Fibroblast of lung (primary cell): ENCODE measurements at regions not wholly inside any gene's neighbourhood (a gene's known extent, or its start where the extent isn't known, plus 50 kb on each side); places are given as distances from the start of the nearest gene placed in this dataset.

Experiments
- DNase-seq, 2 donors: peaks; one replicate each; pipeline versions ENCODE4 v3.0.0 to v3.0.0-alpha.2; 2010; ENCODE audit warnings: low read depth in 2 of 2
- H2AFZ ChIP-seq: 2 replicates; pipeline ENCODE4 v1.5.1; 2012; ENCODE audit warnings: low read length, control low read depth, inconsistent platforms
- H3K27ac ChIP-seq: 2 replicates; pipeline ENCODE4 v1.5.1; 2011; ENCODE audit warnings: low read length, control low read depth; ENCODE audit not compliant: insufficient read depth
- H3K27me3 ChIP-seq: 2 replicates; pipeline ENCODE4 v1.5.1; 2011; ENCODE audit warnings: mild to moderate bottlenecking, low read length; ENCODE audit not compliant: control insufficient read depth, insufficient read depth
- H3K36me3 ChIP-seq: 2 replicates; pipeline ENCODE4 v1.5.1; 2011; ENCODE audit warnings: low read length; ENCODE audit not compliant: control insufficient read depth, insufficient read depth
- H3K4me1 ChIP-seq: 2 replicates; pipeline ENCODE4 v1.5.1; 2011; ENCODE audit warnings: low read length; ENCODE audit not compliant: control insufficient read depth, insufficient read depth; ENCODE audit errors: extremely low read depth
- H3K4me2 ChIP-seq: 2 replicates; pipeline ENCODE4 v1.5.1; 2011; ENCODE audit warnings: low read length, control low read depth; ENCODE audit not compliant: insufficient read depth; ENCODE audit errors: extremely low read depth
- H3K4me3 ChIP-seq, 4 experiments: fragments of 200-600 bp in 1 of 4; sonication (generic) in 1 of 4; replicated peaks in 1 of 4; 2 replicates each; pipeline ENCODE4 v1.5.1; 2011 to 2016; ENCODE audit warnings: low read length in 4 of 4, low read depth in 3 of 4, mild to moderate bottlenecking in 3 of 4, control low read depth in 2 of 4, inconsistent platforms in 1 of 4, mixed read lengths in 1 of 4; ENCODE audit not compliant: insufficient read depth in 1 of 4; ENCODE audit errors: control extremely low read depth in 1 of 4
- H3K79me2 ChIP-seq: 2 replicates; pipeline ENCODE4 v1.5.1; 2012; ENCODE audit warnings: mild to moderate bottlenecking, low read length, inconsistent platforms; ENCODE audit not compliant: control insufficient read depth, insufficient read depth
- H3K9ac ChIP-seq: 2 replicates; pipeline ENCODE4 v1.5.1; 2011; ENCODE audit warnings: mild to moderate bottlenecking, low read length, control low read depth; ENCODE audit not compliant: insufficient read depth
- H3K9me3 ChIP-seq: 2 replicates; pipeline ENCODE4 v1.5.1; 2012; ENCODE audit warnings: low read depth, low read length; ENCODE audit not compliant: control insufficient read depth, insufficient read depth
- H4K20me1 ChIP-seq: 2 replicates; pipeline ENCODE4 v1.5.1; 2011; ENCODE audit warnings: low read length; ENCODE audit not compliant: control insufficient read depth, insufficient read depth; ENCODE audit errors: extremely low read depth
- EZH2 ChIP-seq: IDR thresholded peaks from 2 replicates; pipeline ENCODE4 v1.5.1; 2012; ENCODE audit warnings: low read length, control low read depth, mild to moderate bottlenecking; ENCODE audit errors: missing control alignments
- TF ChIP-seq, protein P1 (sequence below), 2 donors: IDR thresholded peaks in 1 of 2; conservative IDR thresholded peaks in 1 of 2; 1 replicate in 1 of 2; 2 replicates in 1 of 2; pipeline ENCODE4 v1.5.1; 2011 to 2012; ENCODE audit warnings: low read length in 2 of 2, control low read depth in 1 of 2, inconsistent platforms in 1 of 2, low read depth in 1 of 2, mild to moderate bottlenecking in 1 of 2

DNA sequence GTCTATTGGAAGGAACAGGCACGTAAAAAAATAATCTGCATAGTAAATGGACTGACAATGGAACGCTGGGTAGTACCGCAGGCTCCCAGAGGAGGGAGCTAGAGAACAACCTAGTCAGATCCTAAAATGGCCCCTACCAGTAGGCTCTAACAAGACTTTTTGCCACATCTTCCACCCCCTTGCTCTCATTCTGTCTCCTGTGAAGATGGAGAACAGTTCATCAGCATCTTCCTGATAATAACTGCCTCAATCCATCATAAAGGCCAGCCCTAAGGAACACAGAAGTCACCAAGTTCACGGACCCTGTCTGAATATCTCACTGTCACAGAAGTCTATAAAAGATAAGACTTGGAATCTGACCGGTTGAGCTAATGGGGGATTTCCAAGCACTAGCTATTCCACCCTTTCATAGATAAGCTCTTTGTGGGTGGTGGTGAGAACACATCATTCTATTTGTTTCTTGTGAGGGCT lies 133.4 kb downstream of the SLC1A3 start:
- peak; percentile 44 to 77 for DNase-seq
- H3K27ac ChIP-seq, result no peak overlapping the region
- no peak overlapping the region for H3K4me3 ChIP-seq
- H3K4me2 ChIP-seq, result no peak overlapping the region
- no peaks in the 10 kb centered on the region for H3K27me3 ChIP-seq
- no peaks in the 10 kb centered on the region for H3K9me3 ChIP-seq
- TF ChIP-seq EZH2, result no peak
- TF ChIP-seq, protein P1, sequence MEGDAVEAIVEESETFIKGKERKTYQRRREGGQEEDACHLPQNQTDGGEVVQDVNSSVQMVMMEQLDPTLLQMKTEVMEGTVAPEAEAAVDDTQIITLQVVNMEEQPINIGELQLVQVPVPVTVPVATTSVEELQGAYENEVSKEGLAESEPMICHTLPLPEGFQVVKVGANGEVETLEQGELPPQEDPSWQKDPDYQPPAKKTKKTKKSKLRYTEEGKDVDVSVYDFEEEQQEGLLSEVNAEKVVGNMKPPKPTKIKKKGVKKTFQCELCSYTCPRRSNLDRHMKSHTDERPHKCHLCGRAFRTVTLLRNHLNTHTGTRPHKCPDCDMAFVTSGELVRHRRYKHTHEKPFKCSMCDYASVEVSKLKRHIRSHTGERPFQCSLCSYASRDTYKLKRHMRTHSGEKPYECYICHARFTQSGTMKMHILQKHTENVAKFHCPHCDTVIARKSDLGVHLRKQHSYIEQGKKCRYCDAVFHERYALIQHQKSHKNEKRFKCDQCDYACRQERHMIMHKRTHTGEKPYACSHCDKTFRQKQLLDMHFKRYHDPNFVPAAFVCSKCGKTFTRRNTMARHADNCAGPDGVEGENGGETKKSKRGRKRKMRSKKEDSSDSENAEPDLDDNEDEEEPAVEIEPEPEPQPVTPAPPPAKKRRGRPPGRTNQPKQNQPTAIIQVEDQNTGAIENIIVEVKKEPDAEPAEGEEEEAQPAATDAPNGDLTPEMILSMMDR (conservative IDR thresholded peaks at IDR 0.05 in 1 of 2, IDR thresholded peaks at IDR 0.05 in 1 of 2; ENCODE audit: low read depth in 1 of 2, low read length in 2 of 2), result peak; percentile 74 to 93
- H4K20me1 ChIP-seq, result no peaks in the 10 kb centered on the region
- H3K36me3 ChIP-seq, result no peaks in the 10 kb centered on the region
- H3K4me1 ChIP-seq, result peaks cover 3% of the 10 kb centered on the region
- no peak overlapping the region for H3K9ac ChIP-seq
- H2AFZ ChIP-seq, result peak overlapping the region; percentile 37
- H3K79me2 ChIP-seq, result no peaks in the 10 kb centered on the region

DNA sequence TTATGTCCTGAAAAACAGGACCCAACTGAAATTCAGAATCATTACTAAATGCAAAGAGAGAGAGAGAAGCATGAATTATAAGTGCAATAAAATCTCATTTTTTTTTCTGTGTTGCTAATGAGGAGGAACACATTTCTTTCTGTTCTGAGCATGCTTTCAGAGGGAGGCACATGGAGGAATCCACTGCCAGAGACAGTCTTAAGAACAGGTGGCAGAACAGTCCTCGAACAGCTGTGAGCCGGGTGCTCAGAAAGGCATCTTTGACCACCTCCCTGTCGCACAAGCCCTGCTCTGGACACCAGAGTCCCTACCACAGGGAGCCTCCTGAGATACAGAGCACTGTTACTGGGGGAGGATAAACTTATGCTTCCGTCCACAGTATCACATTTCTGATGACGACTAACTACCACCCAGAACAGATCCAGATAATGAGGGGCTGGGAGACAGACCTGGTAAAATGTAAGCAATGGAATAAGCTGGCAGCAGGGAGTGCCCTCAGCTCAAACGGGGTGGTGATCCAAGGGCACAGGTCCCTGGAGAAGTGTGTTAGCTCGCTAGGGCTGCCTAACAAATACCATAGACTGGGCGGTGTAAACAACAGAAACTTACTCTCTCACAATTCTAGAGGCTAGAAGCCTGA lies 134.0 kb downstream of the SLC1A3 start:
- peak; percentile 53 to 69 for DNase-seq
- TF ChIP-seq, protein P1 (conservative IDR thresholded peaks at IDR 0.05 in 1 of 2, IDR thresholded peaks at IDR 0.05 in 1 of 2; ENCODE audit: low read depth in 1 of 2, low read length in 2 of 2), result no peak
- no peak for TF ChIP-seq EZH2
- Histone ChIP-seq H3K4me2 (no peak overlapping the region), H4K20me1 (no peaks in the 10 kb centered on the region), H3K36me3 (no peaks in the 10 kb centered on the region), H3K27ac (no peak overlapping the region), H2AFZ (no peak overlapping the region), H3K9me3 (no peaks in the 10 kb centered on the region), H3K79me2 (no peaks in the 10 kb centered on the region), H3K9ac (no peak overlapping the region), H3K27me3 (peaks cover 2% of the 10 kb centered on the region), H3K4me1 (peaks cover 3% of the 10 kb centered on the region), H3K4me3 (no peak overlapping the region)

DNA sequence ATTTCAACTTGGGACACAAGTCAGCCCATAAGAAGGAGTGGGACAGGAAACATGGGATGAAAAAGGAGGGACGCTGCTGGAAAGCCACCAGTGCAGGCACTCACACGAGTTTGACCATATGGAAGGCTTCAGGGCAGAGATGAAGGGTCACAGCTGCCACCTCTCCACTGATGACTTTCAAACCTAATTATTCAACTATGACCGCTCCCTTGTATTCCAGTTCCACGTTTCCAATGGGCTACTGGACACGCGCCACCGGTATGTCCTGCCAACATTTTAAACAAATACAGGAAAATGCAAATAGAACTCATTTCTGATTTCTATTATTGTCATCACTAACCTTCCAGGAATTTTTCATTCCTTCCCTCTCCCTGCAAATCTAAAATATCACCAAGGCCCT lies 134.7 kb downstream of the SLC1A3 start:
- no peaks in the 10 kb centered on the region for H3K9me3 ChIP-seq
- DNase-seq, result peak; percentile 21 to 75
- peaks cover 2% of the 10 kb centered on the region for H3K27me3 ChIP-seq
- H3K27ac ChIP-seq, result no peak overlapping the region
- no peak overlapping the region for H3K9ac ChIP-seq
- H3K4me1 ChIP-seq, result peaks cover 3% of the 10 kb centered on the region
- H3K36me3 ChIP-seq, result no peaks in the 10 kb centered on the region
- no peak for TF ChIP-seq EZH2
- TF ChIP-seq, protein P1 (conservative IDR thresholded peaks at IDR 0.05 in 1 of 2, IDR thresholded peaks at IDR 0.05 in 1 of 2; ENCODE audit: low read depth in 1 of 2, low read length in 2 of 2), result no peak
- no peaks in the 10 kb centered on the region for H4K20me1 ChIP-seq
- no peak overlapping the region for H3K4me3 ChIP-seq
- H3K79me2 ChIP-seq, result no peaks in the 10 kb centered on the region
- H2AFZ ChIP-seq, result no peak overlapping the region
- H3K4me2 ChIP-seq, result no peak overlapping the region
